Activated naive CD8-positive, alpha-beta T cell treated with anti-CD3 and anti-CD28 coated beads, Interleukin-2, amount 50 U/mL, for 24 hours (primary cell): ENCODE measurements at regions not wholly inside any gene's neighbourhood (a gene's known extent, or its start where the extent isn't known, plus 50 kb on each side); places are given as distances from the start of the nearest gene placed in this dataset.

Experiments used
- ATAC-seq: fragments of 150-1000 bp; cut with Tn5 transposase; one replicate; pipeline ENCODE4 v1.10.0; 2021
- DNase-seq: peaks from one replicate; pipeline ENCODE4 v3.0.0; 2021
- H3K27ac Mint-ChIP-seq: one replicate; pipeline ENCODE4 v1.8.0; 2021; ENCODE audit warnings: mild to moderate bottlenecking, mixed read lengths
- H3K27me3 Mint-ChIP-seq: one replicate; pipeline ENCODE4 v1.8.0; 2021; ENCODE audit warnings: mixed read lengths
- H3K36me3 Mint-ChIP-seq: one replicate; pipeline ENCODE4 v1.8.0; 2021; ENCODE audit warnings: low read depth, mixed read lengths
- H3K4me1 Mint-ChIP-seq: one replicate; pipeline ENCODE4 v1.8.0; 2021; ENCODE audit warnings: mixed read lengths
- H3K4me3 Mint-ChIP-seq: one replicate; pipeline ENCODE4 v1.8.0; 2021; ENCODE audit warnings: mild to moderate bottlenecking, moderate library complexity, mixed read lengths
- H3K9me3 Mint-ChIP-seq: one replicate; pipeline ENCODE4 v1.8.0; 2021; ENCODE audit warnings: mixed read lengths

- H3K4me1 Mint-ChIP-seq = no peaks in the 10 kb centered on the region
- ATAC-seq = no peak
- H3K27me3 Mint-ChIP-seq = no peaks in the 10 kb centered on the region
- no peak for DNase-seq
- H3K27ac Mint-ChIP-seq = no peak overlapping the region
- H3K36me3 Mint-ChIP-seq = no peaks in the 10 kb centered on the region
- peaks cover 12% of the 10 kb centered on the region for H3K9me3 Mint-ChIP-seq
- no peak overlapping the region for H3K4me3 Mint-ChIP-seq
Measured at GRCh38 chr13:34108410-34108809, 290.5 kb downstream of the RFC3 start.

GRCh38 chr13:34114581-34114980 is 296.6 kb downstream of the RFC3 start:
- H3K27ac Mint-ChIP-seq = no peak overlapping the region
- H3K4me1 Mint-ChIP-seq = no peaks in the 10 kb centered on the region
- H3K27me3 Mint-ChIP-seq = no peaks in the 10 kb centered on the region
- peaks cover 7% of the 10 kb centered on the region for H3K9me3 Mint-ChIP-seq
- H3K36me3 Mint-ChIP-seq = no peaks in the 10 kb centered on the region
- DNase-seq (no peak), ATAC-seq (no peak)
- H3K4me3 Mint-ChIP-seq = no peak overlapping the region

DNA sequence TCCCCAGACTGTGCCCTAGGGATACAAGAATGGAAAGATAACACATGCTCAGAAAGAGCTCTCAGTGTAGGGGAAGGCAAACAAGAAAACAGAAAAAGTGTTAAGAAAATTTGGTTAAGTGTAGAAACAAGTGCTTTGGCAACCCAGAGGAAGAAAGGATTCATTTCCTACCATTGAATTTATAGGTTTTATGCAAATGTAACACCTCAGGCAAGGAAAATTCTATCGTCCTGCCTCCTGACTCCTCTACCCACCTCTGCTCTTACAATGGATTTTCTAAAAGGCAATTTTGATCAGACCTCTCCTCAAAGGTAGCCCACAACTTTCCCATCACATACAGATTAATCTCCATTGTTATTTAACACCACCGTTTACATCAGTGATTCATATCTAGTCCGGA is 298.7 kb downstream of the RFC3 start:
- Mint-ChIP-seq H3K4me1 (no peaks in the 10 kb centered on the region), H3K27ac (no peak overlapping the region), H3K36me3 (no peaks in the 10 kb centered on the region), H3K9me3 (no peaks in the 10 kb centered on the region), H3K27me3 (no peaks in the 10 kb centered on the region), H3K4me3 (no peak overlapping the region)
- ATAC-seq (no peak), DNase-seq (no peak)

DNA sequence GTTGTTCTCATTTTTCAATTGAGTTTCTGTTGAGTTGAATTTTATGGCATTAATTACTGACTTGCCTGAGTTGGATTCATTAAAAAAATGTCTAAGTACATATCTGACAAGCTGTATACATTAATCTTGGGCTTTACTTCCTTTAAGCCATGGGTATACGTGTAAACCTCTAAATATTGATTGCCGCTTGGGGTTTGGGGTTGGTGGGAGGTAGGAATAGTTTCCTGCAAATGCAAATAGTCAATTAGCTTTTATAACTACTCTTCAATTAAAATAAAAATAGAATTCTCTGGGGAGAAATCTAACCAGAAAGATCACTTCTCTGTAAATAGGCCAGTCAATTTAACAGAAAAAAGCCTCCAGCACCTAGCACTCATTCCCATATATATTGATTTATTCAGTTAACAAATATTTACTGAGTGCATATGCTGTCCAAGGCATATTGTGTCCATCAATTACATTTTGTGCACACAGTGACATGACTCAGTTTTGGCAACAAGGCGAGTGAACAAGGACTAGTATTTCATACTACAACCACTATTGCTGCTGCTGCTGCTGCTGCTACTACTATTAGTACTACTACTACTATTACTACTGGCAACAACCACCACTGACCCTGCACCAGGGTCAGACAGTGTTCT is 306.8 kb downstream of the RFC3 start:
- ATAC-seq = no peak
- Mint-ChIP-seq H3K36me3 (no peaks in the 10 kb centered on the region), H3K9me3 (no peaks in the 10 kb centered on the region), H3K4me1 (no peaks in the 10 kb centered on the region), H3K4me3 (no peak overlapping the region), H3K27ac (no peak overlapping the region), H3K27me3 (peaks cover 2% of the 10 kb centered on the region)
- no peak for DNase-seq

- H3K9me3 Mint-ChIP-seq = no peaks in the 10 kb centered on the region
- ATAC-seq (no peak), DNase-seq (no peak)
- H3K27me3 Mint-ChIP-seq = peaks cover 2% of the 10 kb centered on the region
- H3K4me3 Mint-ChIP-seq = no peak overlapping the region
- no peaks in the 10 kb centered on the region for H3K4me1 Mint-ChIP-seq
- no peaks in the 10 kb centered on the region for H3K36me3 Mint-ChIP-seq
- H3K27ac Mint-ChIP-seq = no peak overlapping the region
Measured at GRCh38 chr13:34127523-34127922, 309.6 kb downstream of the RFC3 start.

DNA sequence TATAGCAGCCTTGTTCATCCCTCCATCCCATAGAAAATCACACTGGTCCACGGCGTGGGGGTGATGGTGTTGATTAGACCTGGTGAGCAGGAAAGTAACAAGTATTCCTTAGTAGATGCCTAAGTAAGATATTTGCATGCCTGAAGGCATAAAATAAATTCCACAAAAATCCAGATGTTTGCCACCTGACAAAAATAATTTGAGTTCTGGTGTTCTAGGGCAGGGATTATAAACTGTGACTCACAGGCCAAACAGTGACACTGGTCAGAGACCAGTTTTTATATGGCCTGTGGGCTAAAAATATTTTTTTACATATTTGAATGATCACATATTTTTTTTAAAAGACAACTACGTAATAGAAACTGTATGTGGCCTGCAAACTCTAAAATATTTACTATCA is 310.7 kb downstream of the RFC3 start:
- no peak overlapping the region for H3K4me3 Mint-ChIP-seq
- H3K9me3 Mint-ChIP-seq = no peaks in the 10 kb centered on the region
- ATAC-seq = no peak
- H3K27ac Mint-ChIP-seq = no peak overlapping the region
- no peaks in the 10 kb centered on the region for H3K27me3 Mint-ChIP-seq
- no peaks in the 10 kb centered on the region for H3K36me3 Mint-ChIP-seq
- no peak for DNase-seq
- H3K4me1 Mint-ChIP-seq = no peaks in the 10 kb centered on the region

DNA sequence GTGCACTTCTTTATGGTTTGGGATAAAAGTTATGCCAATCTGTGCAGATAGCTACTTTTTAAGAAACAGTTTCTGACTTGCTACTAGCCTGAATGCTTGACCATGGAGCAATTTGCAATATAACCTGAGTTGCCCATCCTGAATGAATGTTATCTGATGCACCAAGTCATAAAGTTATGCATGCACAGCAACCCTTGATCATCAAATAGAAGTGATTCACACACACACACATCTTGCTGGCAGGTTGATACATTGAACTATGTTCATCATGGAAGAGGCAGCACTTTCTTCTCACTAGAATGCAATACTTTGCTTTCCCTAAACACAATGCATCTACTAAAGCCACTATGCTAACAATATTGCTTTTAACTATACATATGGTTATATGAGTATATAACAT is 311.5 kb downstream of the RFC3 start:
- Mint-ChIP-seq H3K36me3 (no peaks in the 10 kb centered on the region), H3K9me3 (no peaks in the 10 kb centered on the region), H3K4me1 (no peaks in the 10 kb centered on the region), H3K27ac (no peak overlapping the region), H3K4me3 (no peak overlapping the region), H3K27me3 (no peaks in the 10 kb centered on the region)
- DNase-seq (no peak), ATAC-seq (no peak)

- no peaks in the 10 kb centered on the region for H3K4me1 Mint-ChIP-seq
- no peak for ATAC-seq
- DNase-seq = no peak
- no peak overlapping the region for H3K27ac Mint-ChIP-seq
- H3K27me3 Mint-ChIP-seq = peaks cover 2% of the 10 kb centered on the region
- no peak overlapping the region for H3K4me3 Mint-ChIP-seq
- H3K36me3 Mint-ChIP-seq = no peaks in the 10 kb centered on the region
- peaks cover 3% of the 10 kb centered on the region for H3K9me3 Mint-ChIP-seq
Measured at GRCh38 chr13:34137200-34137599, 319.3 kb downstream of the RFC3 start.

- H3K27me3 Mint-ChIP-seq = peaks cover 2% of the 10 kb centered on the region
- H3K4me1 Mint-ChIP-seq = no peaks in the 10 kb centered on the region
- no peak for ATAC-seq
- peaks cover 3% of the 10 kb centered on the region for H3K9me3 Mint-ChIP-seq
- H3K4me3 Mint-ChIP-seq = no peak overlapping the region
- H3K36me3 Mint-ChIP-seq = no peaks in the 10 kb centered on the region
- no peak overlapping the region for H3K27ac Mint-ChIP-seq
- no peak for DNase-seq
Measured at GRCh38 chr13:34139660-34140227, 321.8 kb downstream of the RFC3 start.

GRCh38 chr13:34143637-34144036 is 325.7 kb downstream of the RFC3 start:
- DNase-seq (no peak), ATAC-seq (no peak)
- H3K36me3 Mint-ChIP-seq = no peaks in the 10 kb centered on the region
- H3K4me3 Mint-ChIP-seq = no peak overlapping the region
- peaks cover 7% of the 10 kb centered on the region for H3K27me3 Mint-ChIP-seq
- no peak overlapping the region for H3K27ac Mint-ChIP-seq
- H3K4me1 Mint-ChIP-seq = no peaks in the 10 kb centered on the region
- no peaks in the 10 kb centered on the region for H3K9me3 Mint-ChIP-seq

- H3K27ac Mint-ChIP-seq = no peak overlapping the region
- ATAC-seq (no peak), DNase-seq (no peak)
- H3K4me1 Mint-ChIP-seq = no peaks in the 10 kb centered on the region
- no peaks in the 10 kb centered on the region for H3K9me3 Mint-ChIP-seq
- H3K36me3 Mint-ChIP-seq = no peaks in the 10 kb centered on the region
- H3K27me3 Mint-ChIP-seq = peaks cover 7% of the 10 kb centered on the region
- H3K4me3 Mint-ChIP-seq = no peak overlapping the region
Measured at GRCh38 chr13:34144142-34144541, 326.2 kb downstream of the RFC3 start.

GRCh38 chr13:34145061-34145460 is 327.1 kb downstream of the RFC3 start:
- H3K27ac Mint-ChIP-seq = no peak overlapping the region
- ATAC-seq (no peak), DNase-seq (no peak)
- H3K4me3 Mint-ChIP-seq = no peak overlapping the region
- H3K9me3 Mint-ChIP-seq = no peaks in the 10 kb centered on the region
- H3K36me3 Mint-ChIP-seq = no peaks in the 10 kb centered on the region
- no peaks in the 10 kb centered on the region for H3K4me1 Mint-ChIP-seq
- H3K27me3 Mint-ChIP-seq = peaks cover 7% of the 10 kb centered on the region

DNA sequence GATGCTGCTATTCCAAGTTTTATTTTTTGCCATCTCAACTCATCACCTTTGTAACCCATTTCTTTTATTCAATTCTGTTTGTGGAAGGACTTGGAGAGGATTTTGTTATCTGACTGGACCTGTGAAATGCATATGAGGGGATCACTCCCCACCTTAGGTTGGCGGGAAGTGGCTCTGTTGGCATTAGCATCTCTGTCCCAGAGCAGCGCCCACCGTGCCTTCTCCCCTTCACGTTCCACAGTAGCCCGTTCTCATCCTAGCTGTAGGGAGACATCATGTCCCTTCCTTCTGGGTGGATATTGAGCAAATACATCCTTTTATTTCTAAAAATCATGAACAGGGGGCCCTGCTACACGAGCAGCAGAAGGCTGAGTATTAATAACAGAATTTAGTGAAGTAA is 330.4 kb downstream of the RFC3 start:
- no peak for DNase-seq
- Mint-ChIP-seq H3K4me3 (no peak overlapping the region), H3K9me3 (no peaks in the 10 kb centered on the region)

GRCh38 chr13:34151885-34152284 is 333.9 kb downstream of the RFC3 start:
- H3K36me3 Mint-ChIP-seq = no peaks in the 10 kb centered on the region
- DNase-seq = no peak
- H3K4me1 Mint-ChIP-seq = peaks cover 7% of the 10 kb centered on the region
- no peak overlapping the region for H3K4me3 Mint-ChIP-seq
- ATAC-seq = no peak
- no peak overlapping the region for H3K27ac Mint-ChIP-seq
- H3K9me3 Mint-ChIP-seq = no peaks in the 10 kb centered on the region
- peaks cover 8% of the 10 kb centered on the region for H3K27me3 Mint-ChIP-seq

More for the DNA sequence above, 330.4 kb downstream of the RFC3 start:
- ATAC-seq = no peak
- Mint-ChIP-seq H3K27me3 (peaks cover 6% of the 10 kb centered on the region), H3K27ac (no peak overlapping the region), H3K36me3 (no peaks in the 10 kb centered on the region), H3K4me1 (no peaks in the 10 kb centered on the region)

DNA sequence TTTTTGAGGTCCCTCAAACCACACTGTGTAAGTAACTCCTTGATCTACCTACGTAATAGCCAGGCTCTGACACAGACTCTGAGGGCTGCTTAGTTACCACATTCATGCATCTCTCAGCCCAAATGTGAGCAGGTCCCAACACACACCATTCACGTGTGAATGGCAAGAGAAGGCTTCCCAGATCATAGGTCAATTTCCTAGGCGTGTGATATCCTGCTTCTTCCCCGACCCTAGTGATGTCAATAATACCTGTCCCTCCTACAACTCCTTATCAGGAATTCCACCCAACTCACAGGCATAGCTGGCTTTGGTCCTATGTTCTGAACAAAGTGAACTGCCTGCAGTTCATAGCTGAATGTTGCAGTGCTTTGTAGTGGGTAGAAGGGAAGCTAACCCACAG is 334.5 kb downstream of the RFC3 start:
- Mint-ChIP-seq H3K9me3 (no peaks in the 10 kb centered on the region), H3K36me3 (no peaks in the 10 kb centered on the region), H3K4me3 (no peak overlapping the region), H3K27me3 (peaks cover 12% of the 10 kb centered on the region), H3K27ac (no peak overlapping the region), H3K4me1 (peaks cover 11% of the 10 kb centered on the region)
- ATAC-seq = no peak
- no peak for DNase-seq

DNA sequence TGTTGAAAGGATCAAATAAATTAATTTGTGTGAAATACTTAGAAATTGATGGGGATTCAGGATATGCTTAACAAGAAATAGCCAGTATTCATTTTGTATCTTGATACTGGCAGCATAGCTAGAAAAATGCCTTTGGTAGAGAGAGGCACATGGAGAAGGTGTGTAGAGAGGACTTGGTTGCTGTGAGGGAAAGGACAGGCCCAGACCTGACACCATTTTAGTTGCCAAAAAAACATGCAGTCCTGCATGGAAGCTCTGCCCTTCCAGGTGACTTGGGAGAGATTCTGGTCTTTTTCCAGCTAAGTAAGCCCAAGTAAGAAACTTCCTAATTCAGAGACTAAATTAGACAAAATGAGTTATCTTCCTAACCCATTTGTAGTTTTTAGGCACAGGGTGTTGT is 335.0 kb downstream of the RFC3 start:
- no peak overlapping the region for H3K4me3 Mint-ChIP-seq
- ATAC-seq = no peak
- DNase-seq = no peak
- H3K27ac Mint-ChIP-seq = no peak overlapping the region
- no peaks in the 10 kb centered on the region for H3K9me3 Mint-ChIP-seq
- H3K27me3 Mint-ChIP-seq = peaks cover 14% of the 10 kb centered on the region
- peaks cover 11% of the 10 kb centered on the region for H3K4me1 Mint-ChIP-seq
- H3K36me3 Mint-ChIP-seq = no peaks in the 10 kb centered on the region
